Stimulated activated naive CD8-positive, alpha-beta T cell treated with anti-CD3 and anti-CD28 coated beads, Interleukin-15, amount 100 ng/mL, for 72 hours (primary cell): ENCODE measurements at regions not wholly inside any gene's neighbourhood (a gene's known extent, or its start where the extent isn't known, plus 50 kb on each side); places are given as distances from the start of the nearest gene placed in this dataset.

ENCODE experiments used
- ATAC-seq: fragments of 150-1000 bp; cut with Tn5 transposase; 2 replicates; pipeline ENCODE4 v1.10.0; 2021; ENCODE audit warnings: mild to moderate bottlenecking, moderate library complexity
- DNase-seq, 2 donors: peaks; one replicate each; pipeline ENCODE4 v3.0.0; 2021 to 2022
- H3K27ac Mint-ChIP-seq, 2 donors: one replicate each; pipeline ENCODE4 v1.8.0; 2022; ENCODE audit warnings: mild to moderate bottlenecking in 2 of 2, mixed read lengths in 2 of 2, moderate library complexity in 2 of 2
- H3K27me3 Mint-ChIP-seq: one replicate; pipeline ENCODE4 v1.8.0; 2022; ENCODE audit warnings: mixed read lengths
- H3K4me1 Mint-ChIP-seq: one replicate; pipeline ENCODE4 v1.8.0; 2022; ENCODE audit warnings: mild to moderate bottlenecking, mixed read lengths
- H3K4me3 Mint-ChIP-seq, 2 donors: one replicate each; pipeline ENCODE4 v1.8.0; 2022; ENCODE audit warnings: mild to moderate bottlenecking in 2 of 2, mixed read lengths in 2 of 2, moderate library complexity in 1 of 2
- H3K9me3 Mint-ChIP-seq, 2 donors: one replicate each; pipeline ENCODE4 v1.8.0; 2022; ENCODE audit warnings: mixed read lengths in 2 of 2

DNA sequence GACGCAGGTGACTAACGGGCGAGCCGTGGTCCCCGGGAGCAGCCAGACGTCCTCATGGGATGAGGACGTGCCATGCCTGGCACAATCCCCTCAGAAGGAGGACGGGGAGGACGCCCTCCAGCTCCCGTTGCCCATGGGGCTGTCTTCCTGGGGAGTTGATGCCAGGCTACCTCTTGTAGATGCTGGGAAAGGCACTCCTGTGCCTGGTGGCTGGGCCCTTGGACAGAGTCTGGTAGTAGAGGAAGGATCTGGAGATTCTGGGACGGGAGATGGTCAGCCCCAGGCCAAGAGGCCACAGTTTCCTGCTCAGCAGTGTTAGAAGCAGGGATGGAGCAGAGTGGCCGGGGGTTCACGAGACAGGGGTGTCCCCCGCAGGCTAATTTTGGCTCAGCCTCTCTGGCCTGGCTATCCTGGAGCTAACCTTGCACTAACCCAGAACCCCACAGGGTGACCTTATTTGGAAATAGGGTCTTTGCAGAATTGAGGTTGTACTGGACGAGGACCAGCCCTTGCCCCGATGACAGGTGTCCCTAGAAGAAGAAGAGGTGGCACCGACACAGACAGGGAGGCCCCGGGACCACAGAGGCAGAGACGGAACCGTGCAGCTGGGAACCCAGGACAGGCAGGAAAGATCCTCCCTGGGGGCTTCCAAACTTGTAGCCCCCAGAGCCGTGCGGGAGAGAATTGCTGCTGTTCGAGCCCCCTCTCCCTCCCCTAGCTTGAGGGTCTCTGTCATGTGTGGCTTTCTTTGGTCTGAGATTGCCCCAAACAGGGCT, 50.1 kb upstream of the ADRA2C start:
- DNase-seq (no peak), ATAC-seq (no peak)
- Mint-ChIP-seq H3K27me3 (peaks cover 14% of the 10 kb centered on the region), H3K4me3 (no peak overlapping the region), H3K27ac (no peak overlapping the region), H3K4me1 (no peaks in the 10 kb centered on the region), H3K9me3 (peaks cover 4 to 7% of the 10 kb centered on the region in 2 donors)

DNA sequence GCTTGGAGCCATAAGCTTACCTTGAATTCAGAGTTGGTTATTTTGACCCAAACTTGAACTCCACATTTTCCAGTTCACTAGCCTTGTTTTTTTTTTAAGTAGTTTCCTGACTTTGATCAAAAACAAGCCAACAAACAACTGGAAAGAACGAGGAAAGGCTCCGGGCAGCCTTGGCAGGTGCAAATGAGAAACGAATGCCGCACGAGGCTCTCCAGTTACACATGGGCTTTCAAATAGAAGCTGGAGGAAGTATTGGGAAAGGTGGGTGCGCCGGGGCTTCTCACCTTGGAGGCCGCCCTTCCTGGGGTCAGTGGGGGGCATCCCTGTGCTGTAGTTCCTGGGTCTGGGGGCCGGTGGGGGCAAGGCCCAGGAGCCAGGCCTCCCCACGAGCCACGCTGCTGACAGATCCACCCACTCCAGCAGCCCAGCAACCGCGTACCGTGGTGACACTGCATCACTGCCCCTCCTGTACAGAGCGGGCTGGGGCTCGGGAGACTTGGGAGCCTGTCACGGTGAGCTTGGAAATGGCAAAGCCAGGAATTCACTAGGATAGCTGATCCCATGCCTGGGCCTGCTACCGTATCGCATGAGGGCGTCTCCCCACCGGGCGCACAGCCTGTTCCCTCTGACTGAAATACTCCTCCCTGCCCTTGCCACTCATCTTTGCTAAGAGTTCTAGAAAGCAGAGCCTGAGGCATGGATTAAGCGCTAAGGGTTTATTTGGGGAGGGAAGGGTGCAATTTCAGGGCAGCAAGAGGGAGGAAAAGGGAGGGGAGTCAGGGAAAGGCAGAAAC, 50.9 kb upstream of the ADRA2C start:
- Mint-ChIP-seq H3K9me3 (peaks cover 4 to 7% of the 10 kb centered on the region in 2 donors), H3K4me1 (no peaks in the 10 kb centered on the region), H3K27ac (no peak overlapping the region), H3K27me3 (peaks cover 6% of the 10 kb centered on the region), H3K4me3 (no peak overlapping the region)
- no peak for DNase-seq
- ATAC-seq = no peak

DNA sequence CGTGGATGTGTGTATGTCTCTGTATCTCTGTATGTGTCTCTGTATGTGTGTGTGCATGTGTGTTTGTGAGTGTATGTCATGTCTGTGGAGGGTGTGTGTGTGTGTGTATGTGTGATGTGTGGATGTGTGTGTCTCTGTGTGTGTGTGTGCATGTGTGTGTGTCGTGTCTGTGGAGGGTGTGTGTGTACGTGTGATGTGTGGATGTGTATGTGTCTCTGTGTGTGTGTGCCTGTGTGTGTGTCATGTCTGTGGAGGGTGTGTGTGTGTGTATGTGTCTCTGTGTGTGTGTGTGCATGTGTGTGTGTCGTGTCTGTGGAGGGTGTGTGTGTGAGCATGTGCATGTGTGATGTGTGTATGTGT, 51.6 kb upstream of the ADRA2C start:
- H3K4me1 Mint-ChIP-seq = no peaks in the 10 kb centered on the region
- no peak overlapping the region for H3K4me3 Mint-ChIP-seq
- ATAC-seq = no peak
- no peak overlapping the region for H3K27ac Mint-ChIP-seq
- no peak for DNase-seq
- peaks cover 4 to 7% of the 10 kb centered on the region in 2 donors for H3K9me3 Mint-ChIP-seq
- peaks cover under 1% of the 10 kb centered on the region for H3K27me3 Mint-ChIP-seq

DNA sequence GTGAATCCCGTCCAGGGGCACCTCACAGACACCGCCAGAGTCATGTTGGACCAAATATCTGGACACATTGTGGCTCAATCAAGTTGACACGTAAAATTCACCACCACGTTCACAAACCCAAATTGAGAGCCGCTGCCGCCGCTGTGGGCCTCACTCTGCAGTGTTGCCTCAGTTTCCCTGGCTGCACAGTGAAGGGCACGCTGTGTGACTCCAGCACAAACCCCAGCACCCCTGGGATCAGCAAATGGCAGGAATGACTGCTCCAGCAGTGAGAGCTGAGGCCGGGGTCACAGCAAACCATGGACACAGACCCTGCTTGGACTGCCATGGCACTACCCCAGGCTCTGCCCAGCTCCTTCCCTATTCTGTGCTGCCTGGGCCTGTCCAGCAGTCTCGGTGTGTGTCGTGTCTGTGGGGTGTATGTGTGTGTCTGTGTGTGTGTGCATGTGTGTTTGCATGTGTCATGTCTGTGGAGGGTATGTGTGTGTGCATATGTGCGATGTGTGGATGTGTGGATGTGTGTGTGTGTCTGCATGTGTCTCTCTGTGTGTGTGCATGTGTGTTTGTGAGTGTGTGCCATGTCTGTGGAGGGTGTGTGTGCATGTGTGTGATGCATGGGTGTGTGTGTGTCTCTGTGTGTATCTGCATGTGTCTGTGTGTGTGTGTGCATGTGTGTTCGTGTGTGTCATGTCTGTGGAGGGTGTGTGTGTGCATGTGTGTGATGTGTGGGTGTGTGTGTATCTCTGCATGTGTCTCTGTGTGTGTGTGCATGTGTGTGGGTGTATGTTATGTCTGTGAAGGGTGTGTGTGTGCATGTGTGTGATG, 52.2 kb upstream of the ADRA2C start:
- ATAC-seq (no peak), DNase-seq (no peak)
- Mint-ChIP-seq H3K4me3 (no peak overlapping the region), H3K27me3 (no peaks in the 10 kb centered on the region), H3K27ac (no peak overlapping the region), H3K4me1 (no peaks in the 10 kb centered on the region), H3K9me3 (peaks cover 3 to 5% of the 10 kb centered on the region in 2 donors)

DNA sequence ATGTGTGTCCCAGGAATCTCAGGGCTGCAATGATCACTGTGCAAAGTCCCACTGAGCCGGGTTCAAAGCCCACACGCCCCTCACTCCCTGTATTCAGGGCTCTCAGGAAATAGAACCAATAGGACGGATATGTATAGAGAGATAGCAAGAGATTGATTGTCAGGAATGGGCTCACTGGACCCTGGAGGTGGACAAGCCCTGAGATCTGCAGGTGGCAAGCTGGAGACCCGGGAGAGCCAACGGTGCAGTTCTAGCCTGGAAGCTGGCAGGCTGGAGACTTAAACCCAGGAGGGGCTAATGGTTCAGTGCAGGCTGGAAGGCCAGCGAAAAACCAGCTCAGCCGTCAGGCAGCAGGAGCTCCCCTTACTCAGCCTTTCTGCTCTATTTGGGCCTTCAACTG, 52.8 kb upstream of the ADRA2C start:
- H3K27ac Mint-ChIP-seq = no peak overlapping the region
- no peak for ATAC-seq
- no peaks in the 10 kb centered on the region for H3K4me1 Mint-ChIP-seq
- no peak for DNase-seq
- no peak overlapping the region for H3K4me3 Mint-ChIP-seq
- no peaks in the 10 kb centered on the region for H3K9me3 Mint-ChIP-seq
- no peaks in the 10 kb centered on the region for H3K27me3 Mint-ChIP-seq

DNA sequence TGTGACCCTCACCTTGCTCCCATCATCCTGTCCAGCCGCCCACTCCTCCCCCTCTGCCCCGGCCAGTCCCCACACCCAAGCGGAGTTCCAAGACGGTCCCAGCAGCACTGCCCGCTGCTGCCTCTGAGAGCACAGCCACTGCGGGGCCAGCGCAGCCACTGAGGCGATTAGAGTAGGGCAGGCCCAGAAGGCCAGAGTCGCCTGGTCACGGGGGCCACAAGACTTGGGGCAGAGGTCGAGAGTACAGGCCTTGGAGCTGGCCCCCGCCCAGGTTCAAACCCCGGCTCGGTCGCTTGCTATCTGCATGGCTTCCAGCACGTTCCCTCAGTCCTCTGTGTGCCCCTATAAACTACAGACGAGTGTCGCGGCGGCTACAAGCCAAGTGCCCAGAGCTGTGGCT, 53.2 kb upstream of the ADRA2C start:
- Mint-ChIP-seq H3K4me3 (no peak overlapping the region), H3K27me3 (peaks cover under 1% of the 10 kb centered on the region), H3K9me3 (no peaks in the 10 kb centered on the region), H3K4me1 (no peaks in the 10 kb centered on the region), H3K27ac (peak overlapping the region in 1 of 2 donors; percentile 13)
- no peak for ATAC-seq
- DNase-seq = no peak

DNA sequence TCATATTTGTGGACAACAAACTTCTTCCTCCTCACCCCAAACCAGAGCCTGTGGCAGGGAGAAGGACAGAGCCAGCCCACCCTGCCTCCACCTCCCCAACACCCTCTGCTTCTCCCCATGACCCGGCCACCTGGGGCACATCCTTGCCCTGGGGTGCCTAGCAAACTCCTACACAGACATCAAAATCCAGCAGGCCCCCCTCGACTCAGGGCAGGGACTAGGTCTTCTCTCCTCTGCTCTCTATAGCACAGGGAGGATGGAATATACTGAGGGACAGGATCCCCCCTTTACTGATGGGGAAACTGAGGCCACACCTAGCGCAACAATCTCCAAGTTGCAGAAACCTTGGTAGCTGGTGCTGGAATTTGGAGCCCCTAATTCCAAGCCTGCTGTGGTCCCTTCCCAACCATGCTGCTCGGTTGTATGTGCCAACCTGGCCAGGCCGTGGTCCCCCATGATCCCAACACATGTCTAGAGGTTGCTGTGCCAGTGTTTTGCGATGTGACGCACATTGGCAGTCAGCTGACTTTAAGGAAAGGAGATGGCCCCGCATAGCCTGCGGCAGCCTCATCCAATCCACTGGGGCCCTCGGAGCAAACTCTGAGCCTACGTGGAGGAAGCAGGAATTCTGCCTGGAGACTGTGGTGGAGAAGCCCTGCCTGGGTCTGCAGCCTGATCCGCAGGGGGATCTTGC, 53.9 kb upstream of the ADRA2C start:
- ATAC-seq (no peak), DNase-seq (no peak)
- no peaks in the 10 kb centered on the region for H3K9me3 Mint-ChIP-seq
- no peak overlapping the region for H3K27ac Mint-ChIP-seq
- no peak overlapping the region for H3K4me3 Mint-ChIP-seq
- H3K27me3 Mint-ChIP-seq = peaks cover 8% of the 10 kb centered on the region
- no peaks in the 10 kb centered on the region for H3K4me1 Mint-ChIP-seq

DNA sequence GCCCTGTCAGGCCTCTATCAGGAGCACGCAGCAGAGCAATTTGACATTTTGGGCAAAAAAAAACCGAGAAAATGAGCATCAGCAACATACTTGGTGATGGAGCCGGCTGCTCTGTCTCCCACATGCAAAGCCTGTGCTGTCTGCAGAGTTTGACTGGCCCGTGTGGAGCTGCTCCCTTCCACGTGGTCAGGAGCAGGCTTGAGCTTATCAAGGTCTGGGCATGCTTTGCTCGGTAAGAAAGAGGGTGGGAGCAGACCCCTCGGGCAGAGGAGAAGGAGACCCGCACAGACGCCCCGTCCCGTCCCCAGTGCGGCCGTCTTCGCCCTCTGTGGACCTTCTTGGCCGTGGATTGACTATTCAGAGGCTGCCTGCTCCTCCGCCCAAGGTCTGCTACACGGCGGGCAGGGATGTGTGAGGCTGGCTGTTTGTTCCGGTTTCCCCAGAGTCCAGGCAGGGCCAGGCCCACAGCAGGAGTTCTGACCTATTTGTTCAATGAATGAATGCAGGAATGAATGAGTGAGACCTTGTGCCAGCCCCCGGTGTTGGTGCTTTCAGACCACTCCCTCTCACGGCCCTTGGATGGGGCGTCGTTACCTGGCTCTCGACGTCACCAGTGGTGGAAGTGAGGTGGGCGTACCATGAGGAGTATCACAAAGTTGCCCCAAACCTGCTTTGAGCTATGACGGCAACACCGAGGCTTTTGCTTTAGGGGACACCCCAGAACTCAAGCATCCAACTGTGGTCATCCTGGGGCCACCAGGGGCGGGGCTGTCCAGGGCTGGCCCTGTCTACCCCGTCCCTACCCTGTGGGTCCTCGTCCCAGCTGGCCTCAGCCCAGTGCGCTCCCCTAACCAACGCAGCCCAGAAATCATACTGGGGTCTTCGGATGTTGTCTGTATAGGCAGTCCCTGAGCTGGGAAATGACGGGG, 54.7 kb upstream of the ADRA2C start:
- no peaks in the 10 kb centered on the region for H3K4me1 Mint-ChIP-seq
- peaks cover 9% of the 10 kb centered on the region for H3K27me3 Mint-ChIP-seq
- no peaks in the 10 kb centered on the region for H3K9me3 Mint-ChIP-seq
- no peak overlapping the region for H3K4me3 Mint-ChIP-seq
- H3K27ac Mint-ChIP-seq = no peak overlapping the region
- DNase-seq (no peak), ATAC-seq (no peak)

DNA sequence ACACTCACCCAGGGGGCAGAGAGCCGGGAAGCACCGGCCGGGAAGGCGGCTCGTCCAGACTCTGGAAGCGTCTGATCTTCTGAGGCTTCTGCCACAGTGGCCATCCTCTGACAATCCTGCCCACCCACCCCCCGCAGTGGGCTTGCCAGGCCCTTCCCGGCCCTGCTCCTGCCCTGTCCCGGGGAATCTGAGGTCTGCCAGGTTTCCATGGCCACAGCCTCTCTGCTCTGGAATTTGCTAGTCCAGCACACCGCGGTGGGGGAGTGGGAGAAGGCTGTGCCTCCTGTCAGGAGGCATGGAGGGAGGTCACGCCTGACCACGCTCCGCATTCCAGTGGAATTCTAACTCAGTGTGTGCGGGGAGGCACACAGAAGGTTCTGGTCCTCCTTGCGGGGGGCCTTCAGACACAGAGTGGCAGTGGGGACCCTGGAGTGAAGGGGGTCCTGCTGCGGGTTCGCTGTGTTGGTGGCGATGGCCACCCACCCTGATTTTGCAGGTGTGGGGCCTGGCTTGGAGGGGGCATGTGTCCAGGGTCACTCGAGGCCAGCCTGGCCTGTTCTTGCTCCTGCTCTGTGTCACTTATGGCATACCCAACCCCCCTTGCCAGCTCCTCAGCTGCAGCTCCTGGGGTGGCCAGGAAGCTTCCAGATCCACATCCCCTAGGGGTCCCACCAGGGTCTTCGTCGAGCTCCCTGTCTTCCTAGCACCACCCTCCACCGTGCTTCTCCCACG, 55.6 kb upstream of the ADRA2C start:
- no peaks in the 10 kb centered on the region for H3K9me3 Mint-ChIP-seq
- H3K27ac Mint-ChIP-seq = no peak overlapping the region
- H3K27me3 Mint-ChIP-seq = peaks cover 9% of the 10 kb centered on the region
- no peaks in the 10 kb centered on the region for H3K4me1 Mint-ChIP-seq
- ATAC-seq (no peak), DNase-seq (no peak)
- no peak overlapping the region for H3K4me3 Mint-ChIP-seq

DNA sequence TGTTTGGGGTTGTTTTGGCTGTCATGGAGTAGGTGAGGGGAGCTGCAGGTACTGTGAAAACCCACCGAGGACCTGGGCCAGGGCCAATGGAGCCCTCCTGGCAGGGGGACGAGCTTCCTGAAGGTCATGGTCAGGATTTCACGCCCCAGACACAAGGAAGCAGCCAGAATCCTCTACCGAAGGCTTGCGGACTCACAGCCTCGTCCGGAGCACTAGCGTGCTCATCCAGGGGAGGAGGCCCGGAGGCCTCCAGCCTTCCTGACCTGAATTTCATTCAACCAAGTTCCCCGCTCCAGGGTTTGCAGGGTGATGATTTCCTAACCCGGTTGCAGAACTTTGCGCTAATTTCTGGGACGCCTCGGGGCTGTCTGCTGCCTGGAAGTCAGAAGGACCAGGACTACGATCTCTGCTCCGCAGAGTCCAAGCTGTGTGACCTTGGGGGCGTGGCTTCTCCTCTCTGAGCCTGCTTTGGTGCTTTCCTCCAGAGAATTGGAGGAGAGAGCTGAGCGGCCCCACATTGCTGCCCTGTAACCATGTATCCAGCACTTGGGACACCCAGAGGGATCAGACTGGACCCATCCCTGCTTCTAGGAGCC, 56.2 kb upstream of the ADRA2C start:
- Mint-ChIP-seq H3K27ac (no peak overlapping the region), H3K4me3 (no peak overlapping the region), H3K9me3 (no peaks in the 10 kb centered on the region), H3K27me3 (peaks cover 9% of the 10 kb centered on the region), H3K4me1 (no peaks in the 10 kb centered on the region)
- ATAC-seq (no peak), DNase-seq (no peak)

DNA sequence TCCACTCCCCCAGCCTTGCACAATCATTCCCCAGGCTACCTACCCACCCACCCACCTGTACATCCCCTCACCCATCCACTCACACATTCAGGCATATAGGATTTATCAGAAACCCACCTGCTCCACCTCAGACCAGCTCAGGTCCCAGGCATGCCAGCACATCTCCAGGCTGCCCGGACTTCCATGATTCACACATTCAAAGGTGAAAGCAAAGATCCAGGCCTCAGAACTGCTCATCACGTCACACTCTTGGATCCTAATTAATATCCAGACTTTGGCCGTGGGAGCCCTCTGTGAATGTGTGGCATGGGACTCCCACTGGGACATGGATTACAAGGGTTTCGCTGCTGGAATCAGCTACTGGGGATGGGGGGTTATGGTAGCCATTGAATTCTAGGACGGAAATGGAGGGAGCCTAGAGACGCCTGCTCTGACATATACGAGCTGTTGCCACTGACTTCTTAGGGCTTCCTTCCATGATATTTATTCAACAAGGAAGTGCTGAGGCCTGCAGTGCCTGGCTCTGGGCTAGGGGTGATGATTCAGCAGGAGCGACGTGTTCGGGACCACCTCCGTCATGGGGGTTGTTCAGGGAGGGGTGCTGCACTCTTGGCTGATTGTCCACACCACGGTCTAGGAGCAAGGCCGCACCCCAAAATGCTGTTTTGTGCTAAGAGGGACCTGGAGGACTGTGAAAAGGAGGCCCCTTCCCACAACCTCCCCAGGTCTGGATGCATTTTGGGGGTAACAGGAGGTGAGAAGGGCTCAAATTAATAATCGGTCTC, 56.9 kb upstream of the ADRA2C start:
- H3K27ac Mint-ChIP-seq = peak overlapping the region in 1 of 2 donors; percentile 20
- no peak for DNase-seq
- peaks cover 14% of the 10 kb centered on the region for H3K27me3 Mint-ChIP-seq
- H3K4me3 Mint-ChIP-seq = no peak overlapping the region
- ATAC-seq = no peak
- no peaks in the 10 kb centered on the region for H3K9me3 Mint-ChIP-seq
- no peaks in the 10 kb centered on the region for H3K4me1 Mint-ChIP-seq

DNA sequence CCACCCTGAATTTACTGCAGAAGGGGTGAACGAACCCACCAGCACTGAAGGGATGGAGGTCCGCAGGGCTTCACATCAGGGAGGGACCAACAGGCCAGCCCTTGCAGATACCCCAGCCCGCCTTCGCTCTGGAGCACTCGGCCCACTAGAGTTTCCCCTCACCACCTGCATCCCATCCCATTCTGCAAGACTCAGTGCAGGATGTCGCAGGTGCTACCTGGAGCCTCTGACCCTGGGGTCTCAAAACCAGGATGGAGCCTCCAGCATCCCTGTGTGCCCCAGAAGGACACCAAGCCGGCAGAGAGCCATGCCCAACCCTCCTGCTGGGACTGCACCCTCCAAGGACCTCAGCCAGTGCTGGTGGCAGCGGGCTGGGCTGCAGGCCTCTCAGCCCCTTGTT, 57.6 kb upstream of the ADRA2C start:
- Mint-ChIP-seq H3K27me3 (peaks cover 20% of the 10 kb centered on the region), H3K4me1 (no peaks in the 10 kb centered on the region), H3K27ac (no peak overlapping the region), H3K9me3 (no peaks in the 10 kb centered on the region), H3K4me3 (no peak overlapping the region)
- DNase-seq (no peak), ATAC-seq (no peak)

DNA sequence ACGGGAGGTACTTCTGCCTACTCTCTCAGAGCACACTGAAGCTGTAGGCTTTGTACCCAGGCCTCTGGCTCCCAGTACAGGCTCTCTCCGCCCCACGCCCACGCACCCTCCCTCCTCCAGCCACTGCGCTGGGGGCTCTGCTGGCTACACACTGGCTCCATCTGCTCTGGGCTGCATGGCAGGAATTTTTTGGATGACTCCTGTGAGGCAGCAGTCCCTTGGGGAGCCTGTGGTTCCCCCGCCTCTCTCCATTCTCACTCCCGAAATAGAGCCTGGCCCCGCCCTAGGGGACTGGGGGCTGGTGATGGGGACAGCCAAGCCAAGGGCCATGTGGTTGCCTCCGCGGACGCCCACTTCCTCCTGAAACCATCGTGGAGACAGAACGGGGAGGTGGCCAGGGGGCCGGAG, 58.1 kb upstream of the ADRA2C start:
- H3K4me1 Mint-ChIP-seq = no peaks in the 10 kb centered on the region
- no peaks in the 10 kb centered on the region for H3K9me3 Mint-ChIP-seq
- peaks cover 25% of the 10 kb centered on the region for H3K27me3 Mint-ChIP-seq
- DNase-seq (no peak), ATAC-seq (no peak)
- H3K4me3 Mint-ChIP-seq = no peak overlapping the region
- H3K27ac Mint-ChIP-seq = peak overlapping the region in 1 of 2 donors; percentile 34
